Gastrocnemius medialis (tissue), 4 donors: ENCODE measurements at regions not wholly inside any gene's neighbourhood (a gene's known extent, or its start where the extent isn't known, plus 50 kb on each side); places are given as distances from the start of the nearest gene placed in this dataset.

Source experiments
- POLR2A ChIP-seq, 2 donors: fragments of 450-650 bp; IDR thresholded peaks; one replicate each; pipeline ENCODE4 v1.6.1; 2017; ENCODE audit warnings: antibody characterized with exemption in 2 of 2, mild to moderate bottlenecking in 2 of 2, moderate library complexity in 2 of 2
- TF ChIP-seq, protein P1 (sequence below), 5 experiments: fragments of 450-650 bp in 3 of 5; fragments of 200-600 bp in 2 of 5; sonication (generic) in 2 of 5; IDR thresholded peaks in 4 of 5; conservative IDR thresholded peaks in 1 of 5; 1 replicate in 4 of 5; 2 replicates in 1 of 5; pipeline ENCODE4 v1.5.1; 2016 to 2019; ENCODE audit warnings: antibody characterized with exemption in 5 of 5, mild to moderate bottlenecking in 3 of 5, moderate library complexity in 3 of 5

DNA sequence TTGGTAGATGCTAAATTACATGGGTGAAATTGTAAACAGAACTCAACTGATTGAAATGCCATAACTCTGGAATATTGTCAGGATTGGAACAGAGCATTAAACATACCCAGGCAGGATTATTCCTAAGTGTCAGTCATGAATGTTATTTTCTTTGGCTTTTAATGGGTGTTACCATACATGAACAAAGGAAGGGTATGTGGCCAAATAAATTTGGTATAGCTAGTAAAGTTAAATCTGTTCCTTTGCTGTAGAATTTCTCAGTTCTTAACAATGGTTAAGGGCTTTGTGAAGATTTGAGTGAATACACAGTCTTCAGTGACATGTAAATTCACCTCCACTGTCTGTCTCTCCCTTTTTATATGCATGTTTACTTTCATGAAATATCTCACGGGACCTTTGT, 679.5 kb upstream of the CDH8 start:
- TF ChIP-seq, protein P1, sequence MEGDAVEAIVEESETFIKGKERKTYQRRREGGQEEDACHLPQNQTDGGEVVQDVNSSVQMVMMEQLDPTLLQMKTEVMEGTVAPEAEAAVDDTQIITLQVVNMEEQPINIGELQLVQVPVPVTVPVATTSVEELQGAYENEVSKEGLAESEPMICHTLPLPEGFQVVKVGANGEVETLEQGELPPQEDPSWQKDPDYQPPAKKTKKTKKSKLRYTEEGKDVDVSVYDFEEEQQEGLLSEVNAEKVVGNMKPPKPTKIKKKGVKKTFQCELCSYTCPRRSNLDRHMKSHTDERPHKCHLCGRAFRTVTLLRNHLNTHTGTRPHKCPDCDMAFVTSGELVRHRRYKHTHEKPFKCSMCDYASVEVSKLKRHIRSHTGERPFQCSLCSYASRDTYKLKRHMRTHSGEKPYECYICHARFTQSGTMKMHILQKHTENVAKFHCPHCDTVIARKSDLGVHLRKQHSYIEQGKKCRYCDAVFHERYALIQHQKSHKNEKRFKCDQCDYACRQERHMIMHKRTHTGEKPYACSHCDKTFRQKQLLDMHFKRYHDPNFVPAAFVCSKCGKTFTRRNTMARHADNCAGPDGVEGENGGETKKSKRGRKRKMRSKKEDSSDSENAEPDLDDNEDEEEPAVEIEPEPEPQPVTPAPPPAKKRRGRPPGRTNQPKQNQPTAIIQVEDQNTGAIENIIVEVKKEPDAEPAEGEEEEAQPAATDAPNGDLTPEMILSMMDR (IDR thresholded peaks at IDR 0.05 in 4 of 5, conservative IDR thresholded peaks at IDR 0.05 in 1 of 5), result no peak
- no peak for TF ChIP-seq POLR2A (IDR thresholded peaks at IDR 0.05)
